HG03457 (cell line): ENCODE measurements at regions not wholly inside any gene's neighbourhood (a gene's known extent, or its start where the extent isn't known, plus 50 kb on each side); places are given as distances from the start of the nearest gene placed in this dataset.
A peak's percentile ranks its signal among the peaks of the same experiment; 100 is the strongest.

Source experiments
- ATAC-seq: cut with Tn5 transposase; IDR thresholded peaks from one replicate; pipeline ENCODE4 v1.9.1; 2021; ENCODE audit warnings: moderate number of reproducible peaks; ENCODE audit not compliant: unreplicated experiment

GRCh38 chr13:29959603-29960002, 109.2 kb upstream of the UBL3 start:
- no peak for ATAC-seq

GRCh38 chr13:29959086-29959485, 108.7 kb upstream of the UBL3 start:
- no peak for ATAC-seq

GRCh38 chr13:29958476-29958875, 108.1 kb upstream of the UBL3 start:
- ATAC-seq, result no peak

- ATAC-seq, result no peak
Observed at GRCh38 chr13:29957320-29957719, 106.9 kb upstream of the UBL3 start.

GRCh38 chr13:29956853-29957252, 106.4 kb upstream of the UBL3 start:
- no peak for ATAC-seq

- ATAC-seq, result no peak
Observed at GRCh38 chr13:29955137-29955650, 104.8 kb upstream of the UBL3 start.

- no peak for ATAC-seq
Observed at GRCh38 chr13:29954082-29955028, 103.9 kb upstream of the UBL3 start.

- no peak for ATAC-seq
Observed at GRCh38 chr13:29953542-29953941, 103.1 kb upstream of the UBL3 start.

- no peak for ATAC-seq
Observed at GRCh38 chr13:29952245-29952644, 101.8 kb upstream of the UBL3 start.

GRCh38 chr13:29948791-29949190, 98.4 kb upstream of the UBL3 start:
- ATAC-seq, result no peak

GRCh38 chr13:29948244-29948643, 97.8 kb upstream of the UBL3 start:
- ATAC-seq, result no peak

GRCh38 chr13:29947839-29948238, 97.4 kb upstream of the UBL3 start:
- ATAC-seq, result no peak

- ATAC-seq, result no peak
Observed at GRCh38 chr13:29946093-29946492, 95.7 kb upstream of the UBL3 start.

GRCh38 chr13:29943686-29944085, 93.3 kb upstream of the UBL3 start:
- no peak for ATAC-seq

- no peak for ATAC-seq
Observed at GRCh38 chr13:29943273-29943672, 92.9 kb upstream of the UBL3 start.

- ATAC-seq, result no peak
Observed at GRCh38 chr13:29940715-29941114, 90.3 kb upstream of the UBL3 start.

GRCh38 chr13:29939158-29939557, 88.7 kb upstream of the UBL3 start:
- no peak for ATAC-seq

GRCh38 chr13:29937841-29938240, 87.4 kb upstream of the UBL3 start:
- no peak for ATAC-seq

- ATAC-seq, result no peak
Observed at GRCh38 chr13:29937379-29937778, 87.0 kb upstream of the UBL3 start.

GRCh38 chr13:29936956-29937355, 86.5 kb upstream of the UBL3 start:
- ATAC-seq, result no peak

- ATAC-seq, result peak; percentile 10
Observed at GRCh38 chr13:29936051-29936813, 85.8 kb upstream of the UBL3 start.
